ENCODE measurements at regions not wholly inside any gene's neighbourhood (a gene's known extent, or its start where the extent isn't known, plus 50 kb on each side); places are given as distances from the start of the nearest gene placed in this dataset.

GRCh38 chr20:60257671-60258070 is 299.4 kb downstream of the CDH26 start:
- CTCF ChIA-PET, result no interaction called here
- TF ChIP-seq NPAS2 (CRISPR knock-in tag; IDR thresholded peaks at IDR 0.05; ENCODE audit: borderline replicate concordance), result no peak
- no peak for TF ChIP-seq E2F6 (IDR thresholded peaks at IDR 0.05; ENCODE audit: borderline replicate concordance, low read depth)
- TF ChIP-seq MAZ (IDR thresholded peaks at IDR 0.05; ENCODE audit: borderline replicate concordance, low read depth, low read length), result no peak
- FAIRE-seq (no peak), ATAC-seq (no peak), DNase-seq (ENCODE audit: low read depth in 1 of 2, low spot score in 1 of 2) (no peak)
- H3K4me1 ChIP-seq, result no peaks in the 10 kb centered on the region
- H3K9me3 ChIP-seq, result no peaks in the 10 kb centered on the region
- H3K4me2 ChIP-seq, result no peak overlapping the region
- no peak overlapping the region for H3K4me3 ChIP-seq
- no peak overlapping the region for H3K27ac ChIP-seq
- WGBS (ENCODE audit: missing lambda C conversion rate), result 0% methylated on average over 3 of the region's 3 CpGs
- POLR2A ChIA-PET, result no interaction called here

GRCh38 chr20:60258255-60258863 is 300.1 kb downstream of the CDH26 start:
- ChIA-PET POLR2A (no interaction called here), CTCF (interaction anchor here (7.1 kb wide), 1 partner anchor 47 kb away, joined by 43 read pairs; no protein-coding TSS in a partner anchor)
- ATAC-seq (no peak), FAIRE-seq (no peak), DNase-seq (ENCODE audit: low read depth in 1 of 2, low spot score in 1 of 2) (no peak)
- TF ChIP-seq JUN (IDR thresholded peaks at IDR 0.05) (no peak), RARB (CRISPR knock-in tag; IDR thresholded peaks at IDR 0.05) (no peak), MAFK (IDR thresholded peaks at IDR 0.05; ENCODE audit: partially characterized antibody) (no peak), NFE2L2 (conservative IDR thresholded peaks at IDR 0.05; ENCODE audit: low read length) (no peak), CBX8 (IDR thresholded peaks at IDR 0.05) (no peak), ZFP36 (IDR thresholded peaks at IDR 0.05; ENCODE audit: borderline replicate concordance, partially characterized antibody) (no peak), HDAC2 (IDR thresholded peaks at IDR 0.05) (no peak), HMGXB4 (CRISPR knock-in tag; IDR thresholded peaks at IDR 0.05; ENCODE audit: borderline replicate concordance) (no peak), MYC (IDR thresholded peaks at IDR 0.05; ENCODE audit: borderline replicate concordance, low read length) (no peak), POLR2A (IDR thresholded peaks at IDR 0.05; ENCODE audit: low read length) (no peak), USF2 (IDR thresholded peaks at IDR 0.05) (no peak), RAD21 (conservative IDR thresholded peaks at IDR 0.05 in 1 of 2, IDR thresholded peaks at IDR 0.05 in 1 of 2) (no peak), GATA3 (IDR thresholded peaks at IDR 0.05; ENCODE audit: borderline replicate concordance) (no peak), HES2 (IDR thresholded peaks at IDR 0.05) (no peak), EP300 (IDR thresholded peaks at IDR 0.05) (no peak), SREBF2 (IDR thresholded peaks at IDR 0.05) (no peak)
- no peak overlapping the region for H3K4me2 ChIP-seq
- H3K27ac ChIP-seq, result no peak overlapping the region
- no peaks in the 10 kb centered on the region for H3K9me3 ChIP-seq
- 5% methylated on average over 6 of the region's 6 CpGs for WGBS (ENCODE audit: missing lambda C conversion rate)
- H3K4me1 ChIP-seq, result no peaks in the 10 kb centered on the region
- H3K4me3 ChIP-seq, result no peak overlapping the region

GRCh38 chr20:60261333-60261732 is 303.1 kb downstream of the CDH26 start:
- Histone ChIP-seq H3K9me3 (no peaks in the 10 kb centered on the region), H3K4me2 (no peak overlapping the region), H3K4me3 (no peak overlapping the region), H3K4me1 (no peaks in the 10 kb centered on the region), H3K27ac (no peak overlapping the region)
- CTCF ChIA-PET, result interaction anchor here (2.2 to 7.1 kb wide), 2 partner anchors 37 to 50 kb away, joined by 8 to 43 read pairs; no protein-coding TSS in a partner anchor
- POLR2A ChIA-PET, result no interaction called here
- ATAC-seq (no peak), FAIRE-seq (no peak), DNase-seq (ENCODE audit: low read depth in 1 of 2, low spot score in 1 of 2) (no peak)
- TF ChIP-seq MAFK (IDR thresholded peaks at IDR 0.05; ENCODE audit: partially characterized antibody) (no peak), RAD21 (conservative IDR thresholded peaks at IDR 0.05 in 1 of 2, IDR thresholded peaks at IDR 0.05 in 1 of 2) (no peak), MAX (IDR thresholded peaks at IDR 0.05) (no peak), SMC3 (IDR thresholded peaks at IDR 0.05) (no peak), HDAC2 (IDR thresholded peaks at IDR 0.05) (no peak), RFX5 (IDR thresholded peaks at IDR 0.05) (no peak), POLR2AphosphoS2 (conservative IDR thresholded peaks at IDR 0.05; ENCODE audit: low read length) (no peak), E2F6 (IDR thresholded peaks at IDR 0.05; ENCODE audit: borderline replicate concordance, low read depth) (no peak), SREBF2 (IDR thresholded peaks at IDR 0.05) (no peak), FOSL2 (IDR thresholded peaks at IDR 0.05) (no peak), FOSL2 (CRISPR knock-in tag; IDR thresholded peaks at IDR 0.05) (no peak), FOXS1 (CRISPR knock-in tag; IDR thresholded peaks at IDR 0.05) (no peak), NR3C1 (IDR thresholded peaks at IDR 0.05) (no peak), BCL3 (IDR thresholded peaks at IDR 0.05) (no peak), EP300 (IDR thresholded peaks at IDR 0.05) (no peak), HOXA7 (CRISPR knock-in tag; IDR thresholded peaks at IDR 0.05) (no peak), MYC (IDR thresholded peaks at IDR 0.05; ENCODE audit: borderline replicate concordance, low read length) (no peak), EHF (CRISPR knock-in tag; IDR thresholded peaks at IDR 0.05) (no peak), GATA3 (IDR thresholded peaks at IDR 0.05; ENCODE audit: borderline replicate concordance) (no peak), HOXB5 (CRISPR knock-in tag; IDR thresholded peaks at IDR 0.05) (no peak)
- WGBS (ENCODE audit: missing lambda C conversion rate), result 14% methylated on average over 4 of the region's 4 CpGs
